Peyer's patch (tissue), 4 donors: ENCODE measurements at regions not wholly inside any gene's neighbourhood (a gene's known extent, or its start where the extent isn't known, plus 50 kb on each side); places are given as distances from the start of the nearest gene placed in this dataset.

Experiments
- POLR2A ChIP-seq, 2 donors: fragments of 450-650 bp; IDR thresholded peaks; one replicate each; pipeline ENCODE4 v1.5.1; 2017; ENCODE audit warnings: antibody characterized with exemption in 2 of 2, mild to moderate bottlenecking in 2 of 2, moderate library complexity in 2 of 2
- TF ChIP-seq, protein P1 (sequence below), 6 experiments: fragments of 450-650 bp in 4 of 6; fragments of 200-600 bp in 2 of 6; sonication (generic) in 1 of 6; IDR thresholded peaks; one replicate each; pipeline ENCODE4 v1.5.1; 2017 to 2019; ENCODE audit warnings: antibody characterized with exemption in 6 of 6, mild to moderate bottlenecking in 3 of 6, moderate library complexity in 1 of 6

DNA sequence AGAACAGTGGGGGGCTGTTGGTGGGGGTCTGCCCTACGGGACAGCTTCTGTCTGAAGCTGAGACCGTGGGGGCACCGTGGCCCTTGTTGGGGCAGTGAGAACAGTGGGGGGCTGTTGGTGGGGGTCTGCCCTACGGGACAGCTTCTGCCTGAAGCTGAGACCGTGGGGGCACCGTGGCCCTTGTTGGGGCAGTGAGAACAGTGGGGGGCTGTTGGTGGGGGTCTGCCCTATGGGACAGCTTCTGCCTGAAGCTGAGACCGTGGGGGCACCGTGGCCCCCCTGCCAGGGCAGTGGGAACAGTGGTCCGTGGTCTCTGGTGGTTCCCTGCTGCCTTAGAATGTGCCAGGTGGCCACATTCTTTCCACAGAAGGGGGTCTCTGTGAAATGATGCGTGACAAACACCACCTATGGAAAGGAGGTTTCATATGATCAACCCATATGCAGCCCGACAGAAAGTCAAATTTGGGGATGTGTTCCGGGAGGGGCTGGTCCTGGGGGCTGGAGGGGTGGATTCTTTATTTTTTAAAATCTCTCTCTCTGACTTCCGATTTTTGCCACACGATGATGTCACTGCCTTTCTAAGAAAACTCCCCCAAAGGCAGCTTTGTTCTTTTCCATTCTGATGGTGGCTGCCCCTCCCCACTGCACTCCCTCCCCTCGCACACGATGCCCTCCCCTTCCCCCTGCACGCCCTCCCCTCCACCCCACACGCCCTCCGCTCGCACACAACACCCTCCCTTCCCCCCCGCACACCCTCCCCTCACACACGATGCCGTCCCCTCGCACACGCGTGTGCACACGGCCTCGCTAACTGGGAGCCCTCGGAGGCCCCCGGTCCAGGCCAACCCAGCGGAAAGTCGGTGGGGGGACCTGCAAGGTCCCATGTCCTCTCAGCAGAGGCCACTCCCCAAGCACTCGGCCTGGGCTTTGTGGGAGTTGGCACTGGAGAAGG lies 1186.5 kb downstream of the BRD1 start:
- TF ChIP-seq, protein P1, sequence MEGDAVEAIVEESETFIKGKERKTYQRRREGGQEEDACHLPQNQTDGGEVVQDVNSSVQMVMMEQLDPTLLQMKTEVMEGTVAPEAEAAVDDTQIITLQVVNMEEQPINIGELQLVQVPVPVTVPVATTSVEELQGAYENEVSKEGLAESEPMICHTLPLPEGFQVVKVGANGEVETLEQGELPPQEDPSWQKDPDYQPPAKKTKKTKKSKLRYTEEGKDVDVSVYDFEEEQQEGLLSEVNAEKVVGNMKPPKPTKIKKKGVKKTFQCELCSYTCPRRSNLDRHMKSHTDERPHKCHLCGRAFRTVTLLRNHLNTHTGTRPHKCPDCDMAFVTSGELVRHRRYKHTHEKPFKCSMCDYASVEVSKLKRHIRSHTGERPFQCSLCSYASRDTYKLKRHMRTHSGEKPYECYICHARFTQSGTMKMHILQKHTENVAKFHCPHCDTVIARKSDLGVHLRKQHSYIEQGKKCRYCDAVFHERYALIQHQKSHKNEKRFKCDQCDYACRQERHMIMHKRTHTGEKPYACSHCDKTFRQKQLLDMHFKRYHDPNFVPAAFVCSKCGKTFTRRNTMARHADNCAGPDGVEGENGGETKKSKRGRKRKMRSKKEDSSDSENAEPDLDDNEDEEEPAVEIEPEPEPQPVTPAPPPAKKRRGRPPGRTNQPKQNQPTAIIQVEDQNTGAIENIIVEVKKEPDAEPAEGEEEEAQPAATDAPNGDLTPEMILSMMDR (IDR thresholded peaks at IDR 0.05): no peak
- TF ChIP-seq POLR2A (IDR thresholded peaks at IDR 0.05): no peak
